ENCODE measurements at regions not wholly inside any gene's neighbourhood (a gene's known extent, or its start where the extent isn't known, plus 50 kb on each side); places are given as distances from the start of the nearest gene placed in this dataset.

DNA sequence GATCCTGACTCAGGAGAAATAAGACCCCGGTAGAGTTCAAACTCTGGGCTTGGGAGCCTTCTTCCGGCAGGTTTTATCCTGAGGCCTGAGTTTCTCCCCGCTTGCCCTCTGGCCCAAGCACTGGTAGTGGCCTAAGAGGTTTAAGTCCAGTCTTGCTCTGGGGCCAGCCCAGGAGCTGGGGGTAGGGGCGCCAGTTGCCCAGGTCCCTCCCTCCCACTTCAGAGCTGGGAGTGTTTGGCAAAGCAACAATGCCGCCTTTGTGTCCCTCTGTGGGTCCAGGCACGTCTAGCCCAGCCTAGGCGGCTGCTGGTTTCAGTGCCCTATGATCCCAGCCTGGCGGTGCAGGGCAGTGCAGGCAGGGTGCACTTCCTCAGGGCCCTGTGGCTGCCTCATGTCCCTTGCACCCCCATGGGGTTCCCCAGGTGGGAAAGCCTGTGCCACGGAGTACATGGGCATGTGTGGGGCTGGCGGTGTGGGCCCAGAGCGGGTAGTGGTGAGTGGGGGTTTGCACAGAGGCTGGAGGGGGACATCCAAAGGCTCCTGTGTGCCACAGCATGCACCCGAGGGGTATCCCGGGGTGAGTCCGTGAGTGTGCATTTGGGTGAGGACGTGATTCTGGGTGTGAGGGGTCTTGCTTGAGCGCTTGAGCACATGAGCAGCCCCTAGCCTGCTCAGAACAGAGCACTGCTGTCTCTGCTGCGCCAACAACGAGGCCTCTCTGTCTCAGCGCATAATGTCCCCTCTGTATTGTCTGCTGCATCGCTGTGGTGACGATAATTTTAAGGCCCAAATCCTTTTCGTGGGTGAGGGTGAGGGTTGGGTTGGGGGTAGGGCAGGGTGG lies 61.7 kb upstream of the PSD2 start:
- TF ChIP-seq, protein P1, sequence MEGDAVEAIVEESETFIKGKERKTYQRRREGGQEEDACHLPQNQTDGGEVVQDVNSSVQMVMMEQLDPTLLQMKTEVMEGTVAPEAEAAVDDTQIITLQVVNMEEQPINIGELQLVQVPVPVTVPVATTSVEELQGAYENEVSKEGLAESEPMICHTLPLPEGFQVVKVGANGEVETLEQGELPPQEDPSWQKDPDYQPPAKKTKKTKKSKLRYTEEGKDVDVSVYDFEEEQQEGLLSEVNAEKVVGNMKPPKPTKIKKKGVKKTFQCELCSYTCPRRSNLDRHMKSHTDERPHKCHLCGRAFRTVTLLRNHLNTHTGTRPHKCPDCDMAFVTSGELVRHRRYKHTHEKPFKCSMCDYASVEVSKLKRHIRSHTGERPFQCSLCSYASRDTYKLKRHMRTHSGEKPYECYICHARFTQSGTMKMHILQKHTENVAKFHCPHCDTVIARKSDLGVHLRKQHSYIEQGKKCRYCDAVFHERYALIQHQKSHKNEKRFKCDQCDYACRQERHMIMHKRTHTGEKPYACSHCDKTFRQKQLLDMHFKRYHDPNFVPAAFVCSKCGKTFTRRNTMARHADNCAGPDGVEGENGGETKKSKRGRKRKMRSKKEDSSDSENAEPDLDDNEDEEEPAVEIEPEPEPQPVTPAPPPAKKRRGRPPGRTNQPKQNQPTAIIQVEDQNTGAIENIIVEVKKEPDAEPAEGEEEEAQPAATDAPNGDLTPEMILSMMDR (IDR thresholded peaks at IDR 0.05; ENCODE audit: unreplicated experiment) = no peak
- DNase-seq (ENCODE audit: low spot score in 2 of 2, unreplicated experiment in 2 of 2) = no peak
- H3K27ac Mint-ChIP-seq = no peak overlapping the region
- peaks cover 8% of the 10 kb centered on the region for H3K4me1 Mint-ChIP-seq
- no peak overlapping the region for H3K4me3 Mint-ChIP-seq
- H3K27me3 Mint-ChIP-seq (ENCODE audit: low read depth) = no peaks in the 10 kb centered on the region
- no peaks in the 10 kb centered on the region for H3K9me3 Mint-ChIP-seq
- H3K36me3 Mint-ChIP-seq = no peaks in the 10 kb centered on the region

- Mint-ChIP-seq H3K4me3 (no peak overlapping the region), H3K9me3 (no peaks in the 10 kb centered on the region), H3K27me3 (ENCODE audit: low read depth) (no peaks in the 10 kb centered on the region), H3K4me1 (peaks cover 14% of the 10 kb centered on the region), H3K27ac (no peak overlapping the region), H3K36me3 (no peaks in the 10 kb centered on the region)
- DNase-seq (ENCODE audit: low spot score in 2 of 2, unreplicated experiment in 2 of 2) = no peak
- TF ChIP-seq, protein P1 (IDR thresholded peaks at IDR 0.05; ENCODE audit: unreplicated experiment) = no peak
Measured at GRCh38 chr5:139734539-139734916, 61.1 kb upstream of the PSD2 start.

DNA sequence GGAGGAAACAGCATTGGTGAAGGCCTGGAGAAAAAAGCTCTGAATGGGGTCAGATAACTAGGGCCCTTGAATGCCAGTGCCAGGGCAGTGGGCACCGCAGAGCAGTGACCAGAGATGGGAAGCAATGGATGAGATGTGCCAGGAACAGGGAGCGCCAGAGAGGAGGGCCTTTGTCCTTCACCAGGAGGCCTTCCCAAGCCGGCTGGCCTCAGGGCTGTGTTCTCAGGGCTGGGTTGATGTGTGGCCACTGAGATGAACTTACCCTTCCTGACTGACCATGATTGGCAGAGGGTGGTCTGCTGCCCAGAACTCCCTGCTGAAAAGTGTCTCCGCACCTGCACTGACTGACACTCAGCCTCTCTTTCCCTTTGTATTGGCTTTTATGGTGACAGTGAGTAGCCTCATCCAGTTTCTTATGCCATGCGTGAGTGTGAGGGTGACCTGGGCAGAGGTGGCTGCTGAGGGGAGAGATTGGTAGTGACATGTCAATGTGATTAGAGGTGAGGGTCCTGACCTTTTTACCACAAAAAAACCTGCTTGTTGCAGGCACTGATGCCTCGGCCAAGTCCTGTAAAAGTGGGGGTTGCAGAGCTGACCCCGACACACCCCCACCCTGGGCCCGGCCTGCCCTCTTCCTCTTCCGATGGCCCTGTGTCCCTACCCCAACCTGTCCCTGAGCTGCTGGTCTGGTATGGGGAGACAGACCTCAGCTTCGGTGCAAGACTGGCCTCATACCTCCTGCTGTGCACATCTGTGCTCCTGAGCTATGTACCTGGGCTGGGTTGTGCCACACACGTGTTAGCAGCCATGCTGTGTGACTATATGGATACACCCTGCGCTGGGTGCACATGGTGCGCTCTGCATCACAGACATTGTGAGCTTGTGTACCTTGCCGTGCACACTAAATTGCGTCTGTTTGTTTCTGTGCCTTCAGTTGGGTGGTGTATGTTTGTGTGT lies 57.1 kb upstream of the PSD2 start:
- Mint-ChIP-seq H3K4me1 (peaks cover 28% of the 10 kb centered on the region), H3K9me3 (no peaks in the 10 kb centered on the region), H3K4me3 (no peak overlapping the region), H3K27ac (peak overlapping the region; percentile 4), H3K36me3 (no peaks in the 10 kb centered on the region), H3K27me3 (ENCODE audit: low read depth) (no peaks in the 10 kb centered on the region)
- DNase-seq (ENCODE audit: low spot score in 2 of 2, unreplicated experiment in 2 of 2) = no peak
- TF ChIP-seq, protein P1 (IDR thresholded peaks at IDR 0.05; ENCODE audit: unreplicated experiment) = no peak

GRCh38 chr5:139739150-139739974 lies 56.2 kb upstream of the PSD2 start:
- H3K27me3 Mint-ChIP-seq (ENCODE audit: low read depth) = no peaks in the 10 kb centered on the region
- no peaks in the 10 kb centered on the region for H3K9me3 Mint-ChIP-seq
- DNase-seq (ENCODE audit: low spot score in 2 of 2, unreplicated experiment in 2 of 2) = no peak
- H3K4me3 Mint-ChIP-seq = no peak overlapping the region
- peak overlapping the region; percentile 4 for H3K27ac Mint-ChIP-seq
- TF ChIP-seq, protein P1 (IDR thresholded peaks at IDR 0.05; ENCODE audit: unreplicated experiment) = no peak
- H3K36me3 Mint-ChIP-seq = no peaks in the 10 kb centered on the region
- H3K4me1 Mint-ChIP-seq = peaks cover 29% of the 10 kb centered on the region
